ENCODE measurements at regions not wholly inside any gene's neighbourhood (a gene's known extent, or its start where the extent isn't known, plus 50 kb on each side); places are given as distances from the start of the nearest gene placed in this dataset.
"Not testable (repeated sequence)": the region's sequence is repeated elsewhere in the genome, so short reads cannot be mapped to it uniquely, and the experiment has no call there.

- peak; percentile 26 for DNase-seq
Measured at GRCh38 chr5:102154791-102155605, 141.1 kb downstream of the SLCO4C1 start.

- no peak for DNase-seq
Measured at GRCh38 chr5:102154291-102154690, 141.8 kb downstream of the SLCO4C1 start.

DNA sequence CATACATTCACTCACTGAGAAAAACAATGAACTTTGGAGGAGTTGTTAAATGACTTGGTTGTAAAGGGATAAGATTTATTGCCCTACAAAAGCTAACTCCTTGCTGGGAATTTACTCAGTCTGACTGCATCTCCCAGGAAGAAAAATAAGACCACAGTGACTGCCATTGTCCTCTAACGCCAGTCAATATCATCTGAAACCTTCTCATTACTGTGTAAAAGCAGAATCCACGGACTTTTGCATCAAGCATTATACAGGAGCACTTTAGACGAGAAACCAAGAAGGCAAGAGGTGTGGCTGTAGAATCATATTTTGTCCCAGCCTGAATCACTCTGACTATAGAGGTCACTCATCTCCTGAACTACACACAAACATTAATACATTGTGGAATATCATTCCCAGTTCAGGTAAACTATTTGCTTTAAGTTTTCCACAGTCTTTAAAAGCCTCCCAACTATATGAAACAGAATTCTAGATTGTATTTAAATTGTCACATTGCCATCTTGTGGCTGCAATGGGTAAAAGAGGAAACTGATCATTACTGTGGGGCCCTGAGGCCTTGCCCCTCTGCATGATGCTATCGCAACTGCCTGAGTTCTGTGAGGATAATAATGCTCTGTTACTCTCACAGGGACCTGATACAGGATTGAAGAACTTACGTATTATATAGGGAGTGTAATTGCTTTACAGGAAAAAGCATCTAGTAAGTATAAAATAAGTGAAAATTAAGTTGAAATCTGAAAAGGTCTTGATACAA lies 142.9 kb downstream of the SLCO4C1 start:
- peak; percentile 32 for DNase-seq

DNA sequence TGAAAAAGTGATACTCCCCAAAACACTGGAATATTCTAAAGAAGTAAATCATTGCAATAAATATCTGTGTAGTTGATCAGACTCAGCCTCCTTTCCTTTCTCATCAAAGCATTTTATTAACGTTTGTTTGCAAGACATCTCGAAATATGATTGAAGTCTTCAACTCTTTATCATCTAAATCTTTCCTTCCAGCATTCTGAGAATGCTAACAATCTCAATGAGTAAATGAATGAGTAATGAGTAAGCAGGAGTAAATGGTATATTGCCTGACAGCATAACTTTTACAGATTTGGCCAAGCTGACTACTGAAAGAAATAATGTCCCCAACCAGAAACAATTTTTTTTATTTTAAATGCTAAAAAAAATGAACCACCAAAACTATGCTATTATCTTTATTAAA lies 157.1 kb downstream of the SLCO4C1 start:
- no peak for DNase-seq

DNA sequence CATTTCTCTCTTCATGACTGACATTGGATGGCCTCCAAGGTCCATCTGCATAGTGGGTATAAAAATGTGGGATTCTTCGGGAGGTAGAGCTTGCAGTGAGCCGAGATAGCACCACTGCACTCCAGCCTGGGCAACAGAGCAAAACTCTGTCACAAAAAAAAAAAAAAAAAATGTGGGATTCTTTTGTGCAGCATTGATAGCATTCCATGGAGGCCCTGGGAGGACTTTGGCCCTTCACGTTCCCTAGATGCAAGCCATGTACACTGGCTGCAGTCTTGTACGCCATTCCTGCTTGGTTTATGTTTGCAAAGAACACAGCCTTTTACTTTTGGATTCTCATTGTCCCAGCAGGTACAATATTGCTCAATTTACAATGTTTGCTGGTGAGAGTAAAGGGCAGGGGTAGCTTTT lies 157.8 kb downstream of the SLCO4C1 start:
- DNase-seq, result no peak

DNA sequence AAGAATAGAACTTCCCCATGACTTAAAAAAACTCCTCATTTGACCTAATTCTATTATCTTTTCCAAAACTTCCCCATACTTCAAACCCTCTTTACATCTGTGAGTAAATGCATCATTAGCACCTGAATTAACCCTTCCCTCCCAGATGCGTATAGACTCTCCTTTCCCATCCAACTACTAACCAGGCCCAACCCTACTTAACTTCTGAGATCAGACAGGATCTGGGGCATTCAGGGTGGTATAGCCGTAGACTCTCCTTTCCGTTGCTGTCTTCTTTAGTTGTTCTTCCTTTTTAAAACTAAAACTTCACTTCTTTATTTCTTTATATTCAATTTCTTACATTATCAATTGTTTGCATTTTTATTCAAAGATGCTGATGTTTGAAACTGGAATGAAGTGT lies 165.2 kb downstream of the SLCO4C1 start:
- DNase-seq, result no peak

DNA sequence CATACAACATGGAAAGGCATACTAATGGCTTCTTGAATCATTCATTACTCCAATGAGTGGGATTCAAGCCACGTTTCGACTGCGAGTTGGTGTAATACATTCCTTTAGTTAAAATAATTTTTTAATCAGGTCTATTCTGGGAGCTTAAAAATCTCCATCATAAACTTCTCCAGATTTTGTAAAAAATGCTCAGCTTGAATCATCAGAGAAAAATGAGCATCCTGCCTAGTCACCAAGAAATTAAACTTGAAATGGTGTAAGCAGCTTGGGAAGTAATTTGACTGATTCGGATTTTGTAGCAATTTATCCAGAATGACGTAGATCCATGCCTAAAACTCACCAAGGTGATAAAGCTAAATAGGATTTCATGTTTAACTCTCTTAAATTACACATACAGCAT lies 165.7 kb downstream of the SLCO4C1 start:
- DNase-seq, result no peak

GRCh38 chr5:102119252-102119651 lies 176.8 kb downstream of the SLCO4C1 start:
- no peak for DNase-seq

DNA sequence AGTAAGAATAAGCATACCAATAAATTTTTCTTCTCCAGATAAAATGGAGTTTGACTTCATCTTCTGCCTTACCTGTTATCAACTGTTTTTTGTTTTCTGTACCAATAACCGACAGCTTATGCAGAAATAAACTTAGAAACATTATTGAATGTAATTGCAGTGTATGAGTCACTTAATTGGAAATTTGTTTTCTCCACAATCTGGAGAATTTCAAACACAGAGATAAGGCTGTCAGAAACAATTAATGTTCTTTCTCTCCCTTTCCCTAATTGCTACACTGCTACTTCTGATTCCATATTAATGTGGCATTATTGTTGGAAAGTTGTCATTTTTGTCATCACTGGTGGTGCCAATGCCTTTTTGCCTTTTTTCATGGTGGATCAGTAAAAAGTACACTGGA lies 180.3 kb downstream of the SLCO4C1 start:
- no peak for DNase-seq

DNA sequence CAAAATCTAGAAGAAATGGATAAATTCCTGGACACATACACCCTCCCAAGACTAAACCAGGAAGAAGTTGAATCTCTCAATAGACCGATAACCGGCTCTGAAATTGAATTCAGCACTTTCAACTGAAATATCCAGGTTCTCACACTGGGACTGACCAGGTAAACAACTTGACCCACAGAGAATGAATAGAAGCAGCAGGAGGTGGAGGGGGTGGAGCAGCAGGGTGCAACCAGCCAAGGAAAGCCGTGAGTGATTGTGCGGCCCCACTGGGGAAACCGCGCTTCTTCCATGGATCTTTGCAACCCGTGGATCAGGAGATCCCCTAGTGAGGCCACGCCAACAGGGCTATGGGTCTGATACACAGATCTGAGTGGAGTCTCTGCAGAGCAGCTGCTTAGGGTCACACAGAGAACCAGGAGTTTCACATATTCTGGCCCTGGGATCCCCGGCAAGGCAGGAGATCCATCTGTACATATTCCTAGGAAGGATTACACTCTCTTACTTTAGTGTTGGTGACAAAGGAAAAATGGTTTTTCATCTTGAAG lies 181.5 kb downstream of the SLCO4C1 start:
- DNase-seq, result no peak

DNA sequence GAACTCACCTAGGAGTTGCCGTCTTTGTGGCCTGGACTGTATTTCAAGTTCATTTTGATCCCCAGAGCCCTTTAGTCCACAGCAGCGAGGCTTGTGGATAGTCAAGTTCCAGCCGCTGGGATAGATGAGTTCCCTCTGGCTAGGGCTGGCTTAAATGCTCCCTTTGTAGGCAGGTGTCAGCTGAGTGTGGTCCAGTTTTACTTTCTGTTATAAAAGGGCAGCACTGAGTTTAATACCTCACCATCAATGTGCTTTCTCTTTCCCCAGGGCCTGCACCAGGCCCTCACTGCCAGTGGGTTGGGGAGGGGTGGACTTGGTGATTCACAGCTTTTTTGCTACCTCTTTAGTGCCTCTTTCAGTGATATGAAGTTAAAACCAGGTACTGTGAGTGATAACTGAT lies 188.2 kb downstream of the SLCO4C1 start:
- no peak for DNase-seq

GRCh38 chr5:102106599-102106998 lies 189.5 kb downstream of the SLCO4C1 start:
- DNase-seq, result no peak

GRCh38 chr5:102099766-102100331 lies 196.2 kb downstream of the SLCO4C1 start:
- DNase-seq, result no peak

GRCh38 chr5:102099083-102099482 lies 197.0 kb downstream of the SLCO4C1 start:
- DNase-seq, result not testable (repeated sequence)

DNA sequence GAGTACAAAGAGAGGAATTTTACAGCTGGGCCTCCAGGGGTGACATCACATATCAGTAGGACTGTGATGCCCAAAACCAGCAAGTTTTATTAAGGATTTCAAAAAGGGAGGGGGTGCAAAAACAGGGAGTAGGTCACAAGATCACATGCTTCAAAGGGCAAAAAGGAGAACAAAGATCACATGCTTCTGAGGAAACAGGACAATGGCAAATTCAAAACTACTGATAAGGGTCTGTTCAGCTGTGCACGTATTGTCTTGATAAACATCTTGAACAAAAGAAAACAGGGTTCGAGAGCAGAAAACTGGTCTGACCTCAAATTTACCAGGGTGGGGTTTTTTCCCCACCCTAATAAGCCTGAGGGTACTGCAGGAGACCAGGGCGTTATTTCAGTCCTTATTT lies 197.5 kb downstream of the SLCO4C1 start:
- not testable (repeated sequence) for DNase-seq

DNA sequence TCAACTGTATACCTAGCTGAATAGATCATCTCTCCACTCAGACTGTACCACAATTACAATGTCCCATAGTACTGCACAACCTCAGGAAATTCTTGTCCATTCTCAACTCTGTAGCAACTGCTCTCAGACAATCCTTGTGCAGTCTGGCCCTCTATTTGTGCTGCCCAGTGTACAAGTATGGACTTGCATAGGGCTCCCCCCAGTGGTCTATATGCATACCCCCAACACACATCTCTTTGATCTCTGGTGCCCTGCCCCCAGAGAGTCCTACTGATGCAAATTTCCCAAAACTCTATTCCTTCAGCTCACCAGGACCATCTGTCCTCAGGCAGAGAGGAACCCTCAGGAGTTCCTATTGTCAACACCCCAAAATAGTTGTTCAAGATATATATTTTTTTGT lies 205.3 kb downstream of the SLCO4C1 start:
- DNase-seq, result peak; percentile 30

DNA sequence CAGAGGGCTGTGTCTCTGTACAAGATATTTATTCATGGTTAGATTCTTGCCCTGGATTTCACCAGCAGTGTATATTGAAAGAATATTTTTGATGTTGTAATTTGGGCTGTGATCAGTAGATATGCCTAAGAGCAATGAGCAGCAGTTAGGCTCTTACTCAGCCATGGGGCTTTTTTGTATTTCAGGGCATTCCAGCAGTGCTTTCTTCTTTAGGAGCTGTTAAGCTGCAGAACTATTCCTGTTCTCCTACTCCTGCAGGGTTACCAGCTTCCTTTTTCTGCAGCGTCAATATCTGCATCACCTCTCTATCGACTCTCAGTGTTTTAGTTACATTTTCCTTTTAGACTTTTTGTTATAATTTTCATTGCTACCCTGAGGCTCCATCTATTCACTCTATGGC lies 206.2 kb downstream of the SLCO4C1 start:
- DNase-seq, result no peak

DNA sequence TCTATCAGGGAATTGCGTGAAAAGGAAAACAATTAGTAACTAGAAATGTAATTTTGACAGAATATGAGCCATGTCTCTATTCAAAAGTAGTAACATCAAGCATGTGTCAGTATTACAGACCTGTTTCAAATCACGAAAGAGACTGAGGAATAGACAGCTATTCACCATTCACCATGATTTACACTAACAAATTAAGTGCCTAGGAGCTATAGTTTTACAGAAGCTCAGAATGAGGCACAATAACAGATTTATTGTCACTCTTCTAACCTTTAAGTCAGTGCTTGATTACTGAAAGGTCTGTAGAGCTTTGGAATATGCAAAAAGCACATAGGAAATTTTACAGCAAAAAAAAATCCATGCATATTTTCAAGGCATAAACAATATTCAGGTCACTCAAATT lies 208.2 kb downstream of the SLCO4C1 start:
- no peak for DNase-seq

GRCh38 chr5:102080288-102080687 lies 215.8 kb downstream of the SLCO4C1 start:
- DNase-seq, result no peak

DNA sequence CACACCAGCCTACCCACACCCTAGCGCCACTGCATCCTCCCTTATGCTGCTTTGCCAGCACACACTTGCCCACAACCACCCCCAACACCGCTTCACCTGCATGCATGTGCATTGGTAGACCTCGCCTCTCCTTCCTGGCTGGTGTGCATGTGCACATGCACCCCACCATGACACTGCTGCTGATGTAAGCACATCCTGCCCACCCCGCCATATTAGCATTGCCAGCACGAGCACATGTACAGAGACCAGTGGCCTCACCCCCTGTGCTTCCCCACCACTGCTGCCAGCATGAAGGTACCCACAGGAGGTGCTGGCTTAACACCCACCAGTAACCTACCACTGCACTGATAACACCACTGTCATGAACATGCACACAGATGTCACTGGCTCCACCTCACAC lies 218.2 kb downstream of the SLCO4C1 start:
- no peak for DNase-seq

- no peak for DNase-seq
Measured at GRCh38 chr5:102069974-102070373, 226.1 kb downstream of the SLCO4C1 start.

- DNase-seq, result no peak
Measured at GRCh38 chr5:102068870-102069269, 227.2 kb downstream of the SLCO4C1 start.

GRCh38 chr5:102049517-102049916 lies 246.6 kb downstream of the SLCO4C1 start:
- DNase-seq, result peak; percentile 48

GRCh38 chr5:102048940-102049339 lies 247.1 kb downstream of the SLCO4C1 start:
- peak; percentile 0 for DNase-seq

Data from dermis blood vessel endothelial cell (primary cell).